H1 (cell line): ENCODE measurements at regions not wholly inside any gene's neighbourhood (a gene's known extent, or its start where the extent isn't known, plus 50 kb on each side); places are given as distances from the start of the nearest gene placed in this dataset.

Experiments
- GABPA ChIP-seq: IDR thresholded peaks from 2 replicates; pipeline ENCODE4 v1.6.1; 2011; ENCODE audit warnings: mild to moderate bottlenecking, low read length, moderate library complexity, borderline replicate concordance; ENCODE audit not compliant: insufficient read depth
- JUND ChIP-seq: IDR thresholded peaks from 2 replicates; pipeline ENCODE4 v1.6.1; 2011; ENCODE audit warnings: mild to moderate bottlenecking, improper control_type of control experiment, low read length
- NANOG ChIP-seq: IDR thresholded peaks from 2 replicates; pipeline ENCODE4 v1.6.1; 2011; ENCODE audit warnings: low read length, low read depth, mild to moderate bottlenecking, inconsistent platforms; ENCODE audit not compliant: insufficient read depth, poor library complexity, severe bottlenecking
- TF ChIP-seq, protein P1 (sequence below): fragments of 300-600 bp; sonication (generic); IDR thresholded peaks from 2 replicates; pipeline ENCODE4 v1.7.1; 2012; ENCODE audit warnings: low read length, moderate library complexity, mild to moderate bottlenecking, inconsistent platforms; ENCODE audit not compliant: insufficient replicate concordance

DNA sequence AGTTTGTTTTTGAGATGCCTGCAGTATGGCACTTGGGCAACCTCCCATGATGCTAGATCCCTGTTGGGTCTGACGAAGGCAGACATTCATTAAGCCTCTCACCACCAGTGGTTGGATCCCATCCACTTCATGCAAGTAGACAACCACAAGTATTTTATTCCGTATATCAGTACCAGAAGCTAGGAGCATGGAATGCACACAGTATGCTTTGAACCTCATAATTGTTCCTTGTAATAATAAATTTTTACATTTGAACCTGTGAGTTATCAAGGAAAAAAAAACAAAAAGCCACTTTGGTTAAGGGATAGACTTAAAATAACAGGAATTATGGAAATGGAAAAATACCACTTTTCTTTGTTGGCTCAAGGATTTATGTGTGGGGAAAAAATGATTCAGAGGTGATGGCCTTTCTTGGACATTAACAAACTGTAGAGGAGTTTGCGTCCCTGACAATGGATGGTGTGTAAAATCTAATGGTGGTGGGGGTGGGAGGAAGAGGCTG lies 107.1 kb upstream of the KCNJ16 start (continued):
- TF ChIP-seq, protein P1, sequence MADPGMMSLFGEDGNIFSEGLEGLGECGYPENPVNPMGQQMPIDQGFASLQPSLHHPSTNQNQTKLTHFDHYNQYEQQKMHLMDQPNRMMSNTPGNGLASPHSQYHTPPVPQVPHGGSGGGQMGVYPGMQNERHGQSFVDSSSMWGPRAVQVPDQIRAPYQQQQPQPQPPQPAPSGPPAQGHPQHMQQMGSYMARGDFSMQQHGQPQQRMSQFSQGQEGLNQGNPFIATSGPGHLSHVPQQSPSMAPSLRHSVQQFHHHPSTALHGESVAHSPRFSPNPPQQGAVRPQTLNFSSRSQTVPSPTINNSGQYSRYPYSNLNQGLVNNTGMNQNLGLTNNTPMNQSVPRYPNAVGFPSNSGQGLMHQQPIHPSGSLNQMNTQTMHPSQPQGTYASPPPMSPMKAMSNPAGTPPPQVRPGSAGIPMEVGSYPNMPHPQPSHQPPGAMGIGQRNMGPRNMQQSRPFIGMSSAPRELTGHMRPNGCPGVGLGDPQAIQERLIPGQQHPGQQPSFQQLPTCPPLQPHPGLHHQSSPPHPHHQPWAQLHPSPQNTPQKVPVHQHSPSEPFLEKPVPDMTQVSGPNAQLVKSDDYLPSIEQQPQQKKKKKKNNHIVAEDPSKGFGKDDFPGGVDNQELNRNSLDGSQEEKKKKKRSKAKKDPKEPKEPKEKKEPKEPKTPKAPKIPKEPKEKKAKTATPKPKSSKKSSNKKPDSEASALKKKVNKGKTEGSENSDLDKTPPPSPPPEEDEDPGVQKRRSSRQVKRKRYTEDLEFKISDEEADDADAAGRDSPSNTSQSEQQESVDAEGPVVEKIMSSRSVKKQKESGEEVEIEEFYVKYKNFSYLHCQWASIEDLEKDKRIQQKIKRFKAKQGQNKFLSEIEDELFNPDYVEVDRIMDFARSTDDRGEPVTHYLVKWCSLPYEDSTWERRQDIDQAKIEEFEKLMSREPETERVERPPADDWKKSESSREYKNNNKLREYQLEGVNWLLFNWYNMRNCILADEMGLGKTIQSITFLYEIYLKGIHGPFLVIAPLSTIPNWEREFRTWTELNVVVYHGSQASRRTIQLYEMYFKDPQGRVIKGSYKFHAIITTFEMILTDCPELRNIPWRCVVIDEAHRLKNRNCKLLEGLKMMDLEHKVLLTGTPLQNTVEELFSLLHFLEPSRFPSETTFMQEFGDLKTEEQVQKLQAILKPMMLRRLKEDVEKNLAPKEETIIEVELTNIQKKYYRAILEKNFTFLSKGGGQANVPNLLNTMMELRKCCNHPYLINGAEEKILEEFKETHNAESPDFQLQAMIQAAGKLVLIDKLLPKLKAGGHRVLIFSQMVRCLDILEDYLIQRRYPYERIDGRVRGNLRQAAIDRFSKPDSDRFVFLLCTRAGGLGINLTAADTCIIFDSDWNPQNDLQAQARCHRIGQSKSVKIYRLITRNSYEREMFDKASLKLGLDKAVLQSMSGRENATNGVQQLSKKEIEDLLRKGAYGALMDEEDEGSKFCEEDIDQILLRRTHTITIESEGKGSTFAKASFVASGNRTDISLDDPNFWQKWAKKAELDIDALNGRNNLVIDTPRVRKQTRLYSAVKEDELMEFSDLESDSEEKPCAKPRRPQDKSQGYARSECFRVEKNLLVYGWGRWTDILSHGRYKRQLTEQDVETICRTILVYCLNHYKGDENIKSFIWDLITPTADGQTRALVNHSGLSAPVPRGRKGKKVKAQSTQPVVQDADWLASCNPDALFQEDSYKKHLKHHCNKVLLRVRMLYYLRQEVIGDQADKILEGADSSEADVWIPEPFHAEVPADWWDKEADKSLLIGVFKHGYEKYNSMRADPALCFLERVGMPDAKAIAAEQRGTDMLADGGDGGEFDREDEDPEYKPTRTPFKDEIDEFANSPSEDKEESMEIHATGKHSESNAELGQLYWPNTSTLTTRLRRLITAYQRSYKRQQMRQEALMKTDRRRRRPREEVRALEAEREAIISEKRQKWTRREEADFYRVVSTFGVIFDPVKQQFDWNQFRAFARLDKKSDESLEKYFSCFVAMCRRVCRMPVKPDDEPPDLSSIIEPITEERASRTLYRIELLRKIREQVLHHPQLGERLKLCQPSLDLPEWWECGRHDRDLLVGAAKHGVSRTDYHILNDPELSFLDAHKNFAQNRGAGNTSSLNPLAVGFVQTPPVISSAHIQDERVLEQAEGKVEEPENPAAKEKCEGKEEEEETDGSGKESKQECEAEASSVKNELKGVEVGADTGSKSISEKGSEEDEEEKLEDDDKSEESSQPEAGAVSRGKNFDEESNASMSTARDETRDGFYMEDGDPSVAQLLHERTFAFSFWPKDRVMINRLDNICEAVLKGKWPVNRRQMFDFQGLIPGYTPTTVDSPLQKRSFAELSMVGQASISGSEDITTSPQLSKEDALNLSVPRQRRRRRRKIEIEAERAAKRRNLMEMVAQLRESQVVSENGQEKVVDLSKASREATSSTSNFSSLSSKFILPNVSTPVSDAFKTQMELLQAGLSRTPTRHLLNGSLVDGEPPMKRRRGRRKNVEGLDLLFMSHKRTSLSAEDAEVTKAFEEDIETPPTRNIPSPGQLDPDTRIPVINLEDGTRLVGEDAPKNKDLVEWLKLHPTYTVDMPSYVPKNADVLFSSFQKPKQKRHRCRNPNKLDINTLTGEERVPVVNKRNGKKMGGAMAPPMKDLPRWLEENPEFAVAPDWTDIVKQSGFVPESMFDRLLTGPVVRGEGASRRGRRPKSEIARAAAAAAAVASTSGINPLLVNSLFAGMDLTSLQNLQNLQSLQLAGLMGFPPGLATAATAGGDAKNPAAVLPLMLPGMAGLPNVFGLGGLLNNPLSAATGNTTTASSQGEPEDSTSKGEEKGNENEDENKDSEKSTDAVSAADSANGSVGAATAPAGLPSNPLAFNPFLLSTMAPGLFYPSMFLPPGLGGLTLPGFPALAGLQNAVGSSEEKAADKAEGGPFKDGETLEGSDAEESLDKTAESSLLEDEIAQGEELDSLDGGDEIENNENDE: no peak
- TF ChIP-seq GABPA (no peak), JUND (no peak), NANOG (no peak)
